Nephron progenitor cell (in vitro differentiated cells): ENCODE measurements at regions not wholly inside any gene's neighbourhood (a gene's known extent, or its start where the extent isn't known, plus 50 kb on each side); places are given as distances from the start of the nearest gene placed in this dataset.
A peak's percentile ranks its signal among the peaks of the same experiment; 100 is the strongest.

ENCODE experiments used
- DNase-seq: peaks from one replicate; pipeline ENCODE4 v3.0.0; 2021
- H3K27ac Mint-ChIP-seq: 2 replicates; pipeline ENCODE4 v1.8.0; 2021; ENCODE audit warnings: mild to moderate bottlenecking, moderate library complexity, mixed read lengths
- H3K27me3 Mint-ChIP-seq: 2 replicates; pipeline ENCODE4 v1.8.0; 2021; ENCODE audit warnings: mild to moderate bottlenecking, low read depth, mixed read lengths; ENCODE audit not compliant: poor library complexity
- H3K36me3 Mint-ChIP-seq: 2 replicates; pipeline ENCODE4 v1.8.0; 2021; ENCODE audit warnings: low read depth, mixed read lengths
- H3K4me1 Mint-ChIP-seq: 2 replicates; pipeline ENCODE4 v1.8.0; 2021; ENCODE audit warnings: mixed read lengths
- H3K4me3 Mint-ChIP-seq: 2 replicates; pipeline ENCODE4 v1.8.0; 2021; ENCODE audit warnings: mild to moderate bottlenecking, moderate library complexity, mixed read lengths
- H3K9me3 Mint-ChIP-seq: 2 replicates; pipeline ENCODE4 v1.8.0; 2021; ENCODE audit warnings: mild to moderate bottlenecking, moderate library complexity, mixed read lengths
- TF ChIP-seq, protein P1 (sequence below): fragments of 200-600 bp; sonication (generic); IDR thresholded peaks from 2 replicates; pipeline ENCODE4 v1.5.0; 2021; ENCODE audit warnings: antibody characterized with exemption

DNA sequence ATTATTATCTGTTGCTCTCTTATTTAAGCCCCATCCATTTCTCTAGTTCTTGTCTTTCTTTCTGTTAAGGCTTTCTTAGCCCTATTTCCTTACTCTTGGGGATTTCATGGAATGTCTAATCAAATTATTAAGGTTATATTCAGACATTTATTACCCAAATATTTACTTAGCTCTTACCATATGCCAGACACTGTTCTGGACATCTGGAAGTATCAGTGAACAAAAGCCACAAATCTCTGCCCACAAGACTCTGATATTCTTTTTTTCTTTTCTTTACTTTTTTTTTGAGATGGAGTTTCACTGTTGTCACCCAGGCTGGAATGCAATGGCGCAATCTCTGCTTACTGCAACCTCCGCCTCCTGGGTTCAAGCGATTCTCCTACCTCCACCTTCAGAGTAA, 74.3 kb upstream of the NBL1 start:
- H3K4me3 Mint-ChIP-seq, result no peak overlapping the region
- no peak for DNase-seq
- H3K4me1 Mint-ChIP-seq, result peaks cover 5% of the 10 kb centered on the region
- H3K36me3 Mint-ChIP-seq, result no peaks in the 10 kb centered on the region
- TF ChIP-seq, protein P1, sequence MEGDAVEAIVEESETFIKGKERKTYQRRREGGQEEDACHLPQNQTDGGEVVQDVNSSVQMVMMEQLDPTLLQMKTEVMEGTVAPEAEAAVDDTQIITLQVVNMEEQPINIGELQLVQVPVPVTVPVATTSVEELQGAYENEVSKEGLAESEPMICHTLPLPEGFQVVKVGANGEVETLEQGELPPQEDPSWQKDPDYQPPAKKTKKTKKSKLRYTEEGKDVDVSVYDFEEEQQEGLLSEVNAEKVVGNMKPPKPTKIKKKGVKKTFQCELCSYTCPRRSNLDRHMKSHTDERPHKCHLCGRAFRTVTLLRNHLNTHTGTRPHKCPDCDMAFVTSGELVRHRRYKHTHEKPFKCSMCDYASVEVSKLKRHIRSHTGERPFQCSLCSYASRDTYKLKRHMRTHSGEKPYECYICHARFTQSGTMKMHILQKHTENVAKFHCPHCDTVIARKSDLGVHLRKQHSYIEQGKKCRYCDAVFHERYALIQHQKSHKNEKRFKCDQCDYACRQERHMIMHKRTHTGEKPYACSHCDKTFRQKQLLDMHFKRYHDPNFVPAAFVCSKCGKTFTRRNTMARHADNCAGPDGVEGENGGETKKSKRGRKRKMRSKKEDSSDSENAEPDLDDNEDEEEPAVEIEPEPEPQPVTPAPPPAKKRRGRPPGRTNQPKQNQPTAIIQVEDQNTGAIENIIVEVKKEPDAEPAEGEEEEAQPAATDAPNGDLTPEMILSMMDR, result no peak
- H3K9me3 Mint-ChIP-seq, result peaks cover 6% of the 10 kb centered on the region
- peak overlapping the region; percentile 76 for H3K27ac Mint-ChIP-seq
- H3K27me3 Mint-ChIP-seq, result peaks cover 43% of the 10 kb centered on the region

DNA sequence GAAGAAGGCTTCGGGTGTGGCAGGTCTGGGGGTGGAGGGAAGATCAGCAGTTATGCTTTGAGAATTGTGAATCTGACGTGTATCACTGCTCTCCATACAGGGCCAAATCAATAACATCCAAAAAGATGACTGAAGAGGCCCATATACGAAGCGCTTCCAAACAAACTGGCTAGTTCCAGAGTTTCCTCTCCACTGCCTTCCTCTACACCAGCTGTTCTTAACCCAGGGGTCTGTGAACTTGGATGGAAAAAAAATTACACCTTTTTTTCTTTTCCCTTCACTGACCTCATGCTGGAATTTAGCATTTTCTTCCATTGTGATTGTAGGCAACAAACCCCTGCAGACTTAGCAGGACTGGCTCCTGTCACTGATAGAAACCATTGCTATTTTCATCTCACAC, 77.1 kb upstream of the NBL1 start:
- Mint-ChIP-seq H3K36me3 (no peaks in the 10 kb centered on the region), H3K4me3 (no peak overlapping the region), H3K4me1 (no peaks in the 10 kb centered on the region), H3K9me3 (peaks cover 6% of the 10 kb centered on the region), H3K27me3 (peaks cover 33% of the 10 kb centered on the region), H3K27ac (no peak overlapping the region)
- TF ChIP-seq, protein P1, result no peak
- DNase-seq, result no peak

DNA sequence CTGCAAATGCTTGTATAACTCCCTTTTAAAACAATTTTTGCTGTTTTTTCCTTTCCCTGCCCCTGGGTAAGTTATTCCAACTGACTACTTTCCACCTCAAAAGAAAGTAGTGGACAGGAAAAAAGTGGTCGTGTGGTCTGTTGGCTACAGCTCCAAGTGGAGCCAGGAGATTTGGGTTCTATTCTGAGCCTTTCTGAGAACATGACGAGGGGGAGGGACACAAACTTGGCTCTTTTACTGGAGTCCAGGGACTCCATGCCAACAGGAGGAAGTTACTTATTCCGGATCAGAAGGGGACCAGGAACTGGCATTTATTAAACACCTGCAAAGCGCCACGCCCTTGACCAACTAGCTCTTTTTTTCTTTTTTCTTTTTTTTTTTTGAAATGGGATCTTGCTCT, 79.0 kb upstream of the CAPZB start:
- TF ChIP-seq, protein P1, result no peak
- H3K27me3 Mint-ChIP-seq, result peaks cover 17% of the 10 kb centered on the region
- H3K36me3 Mint-ChIP-seq, result no peaks in the 10 kb centered on the region
- H3K27ac Mint-ChIP-seq, result no peak overlapping the region
- H3K9me3 Mint-ChIP-seq, result no peaks in the 10 kb centered on the region
- no peak overlapping the region for H3K4me3 Mint-ChIP-seq
- no peak for DNase-seq
- H3K4me1 Mint-ChIP-seq, result no peaks in the 10 kb centered on the region

- TF ChIP-seq, protein P1, result no peak
- no peak overlapping the region for H3K4me3 Mint-ChIP-seq
- no peaks in the 10 kb centered on the region for H3K9me3 Mint-ChIP-seq
- no peaks in the 10 kb centered on the region for H3K4me1 Mint-ChIP-seq
- no peaks in the 10 kb centered on the region for H3K36me3 Mint-ChIP-seq
- H3K27me3 Mint-ChIP-seq, result peaks cover 21% of the 10 kb centered on the region
- H3K27ac Mint-ChIP-seq, result no peak overlapping the region
- DNase-seq, result no peak
Measured at GRCh38 chr1:19563324-19564097, 78.2 kb upstream of the CAPZB start.

GRCh38 chr1:19562847-19563246, 77.5 kb upstream of the CAPZB start:
- Mint-ChIP-seq H3K9me3 (no peaks in the 10 kb centered on the region), H3K27me3 (peaks cover 28% of the 10 kb centered on the region), H3K4me1 (no peaks in the 10 kb centered on the region), H3K27ac (no peak overlapping the region), H3K4me3 (no peak overlapping the region), H3K36me3 (no peaks in the 10 kb centered on the region)
- no peak for DNase-seq
- TF ChIP-seq, protein P1, result no peak

DNA sequence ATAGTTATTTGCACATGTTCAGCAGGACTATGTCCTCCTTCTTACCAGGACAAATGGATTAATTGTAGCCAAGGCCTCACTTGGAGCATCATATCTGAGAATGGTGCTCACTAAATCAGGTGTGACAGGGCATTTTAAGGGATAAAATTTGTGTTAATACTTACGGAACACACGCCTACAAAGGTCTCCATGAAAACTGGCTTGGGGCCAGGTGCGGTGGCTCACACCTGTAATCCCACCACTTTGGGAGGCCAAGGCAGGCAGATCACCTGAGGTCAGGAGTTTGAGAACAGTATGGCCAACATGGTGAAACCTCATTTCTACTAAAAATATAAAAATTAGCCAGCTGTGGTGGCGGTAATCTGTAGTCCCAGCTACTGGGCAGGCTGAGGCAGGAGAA, 75.1 kb upstream of the CAPZB start:
- no peaks in the 10 kb centered on the region for H3K36me3 Mint-ChIP-seq

More for the DNA sequence above, 75.1 kb upstream of the CAPZB start:
- no peak for DNase-seq
- no peaks in the 10 kb centered on the region for H3K4me1 Mint-ChIP-seq
- TF ChIP-seq, protein P1, result no peak
- no peak overlapping the region for H3K4me3 Mint-ChIP-seq
- no peak overlapping the region for H3K27ac Mint-ChIP-seq
- H3K9me3 Mint-ChIP-seq, result no peaks in the 10 kb centered on the region
- peaks cover 36% of the 10 kb centered on the region for H3K27me3 Mint-ChIP-seq
